Skeletal muscle satellite cell (primary cell): ENCODE measurements at regions not wholly inside any gene's neighbourhood (a gene's known extent, or its start where the extent isn't known, plus 50 kb on each side); places are given as distances from the start of the nearest gene placed in this dataset.

Experiments
- H3K27me3 ChIP-seq: 2 replicates; pipeline ENCODE4 v1.7.0; 2013; ENCODE audit warnings: low read length; ENCODE audit not compliant: control insufficient read depth, insufficient read depth
- H3K36me3 ChIP-seq: 2 replicates; pipeline ENCODE4 v1.7.0; 2013; ENCODE audit warnings: mild to moderate bottlenecking, control low read depth, low read length; ENCODE audit not compliant: insufficient read depth
- H3K4me1 ChIP-seq: 2 replicates; pipeline ENCODE4 v1.7.0; 2013; ENCODE audit warnings: low read length; ENCODE audit not compliant: control insufficient read depth, insufficient read depth
- H3K4me2 ChIP-seq: 2 replicates; pipeline ENCODE4 v1.7.0; 2013; ENCODE audit warnings: mild to moderate bottlenecking, low read length
- H3K4me3 ChIP-seq: 2 replicates; pipeline ENCODE4 v1.7.0; 2013; ENCODE audit warnings: low read length
- H3K9ac ChIP-seq: 2 replicates; pipeline ENCODE4 v1.7.0; 2013; ENCODE audit warnings: mild to moderate bottlenecking, low read depth, low read length, moderate library complexity
- H3K9me3 ChIP-seq: replicated peaks from 2 replicates; pipeline ENCODE4 v1.7.0; 2013; ENCODE audit warnings: mild to moderate bottlenecking, control low read depth, low read length

- Histone ChIP-seq H3K9me3 (no peaks in the 10 kb centered on the region), H3K4me2 (no peak overlapping the region), H3K4me1 (peaks cover 7% of the 10 kb centered on the region), H3K9ac (no peak overlapping the region), H3K27me3 (peaks cover 14% of the 10 kb centered on the region), H3K36me3 (no peaks in the 10 kb centered on the region), H3K4me3 (no peak overlapping the region)
Observed at GRCh38 chr10:124313374-124313773, 105.3 kb downstream of the OAT start.

DNA sequence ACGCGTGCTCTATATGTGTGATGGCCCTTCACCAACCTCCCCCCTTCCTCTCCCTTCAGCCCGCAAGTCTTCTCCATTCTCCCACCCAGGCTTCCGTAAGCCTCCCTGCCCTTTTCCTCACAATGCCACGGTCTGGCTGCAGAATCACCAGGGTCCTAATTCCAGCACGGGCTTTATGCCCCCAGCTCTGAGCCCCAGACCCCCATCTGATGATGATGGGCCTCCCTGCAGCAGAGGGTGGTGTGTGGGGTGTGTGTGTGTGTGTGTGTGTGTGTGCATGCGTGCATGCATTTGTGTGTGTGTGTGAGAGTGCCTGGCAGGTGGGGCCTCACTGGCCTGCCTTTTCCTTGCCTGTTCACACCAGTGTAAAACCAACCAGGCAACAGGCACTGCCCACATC lies 109.9 kb downstream of the OAT start:
- H3K27me3 ChIP-seq: peaks cover 22% of the 10 kb centered on the region
- H3K9me3 ChIP-seq: no peaks in the 10 kb centered on the region
- H3K4me3 ChIP-seq: no peak overlapping the region
- no peaks in the 10 kb centered on the region for H3K36me3 ChIP-seq
- H3K9ac ChIP-seq: no peak overlapping the region
- H3K4me1 ChIP-seq: no peaks in the 10 kb centered on the region
- H3K4me2 ChIP-seq: no peak overlapping the region

- H3K9ac ChIP-seq: no peak overlapping the region
Observed at GRCh38 chr10:124308056-124308645, 110.6 kb downstream of the OAT start.

DNA sequence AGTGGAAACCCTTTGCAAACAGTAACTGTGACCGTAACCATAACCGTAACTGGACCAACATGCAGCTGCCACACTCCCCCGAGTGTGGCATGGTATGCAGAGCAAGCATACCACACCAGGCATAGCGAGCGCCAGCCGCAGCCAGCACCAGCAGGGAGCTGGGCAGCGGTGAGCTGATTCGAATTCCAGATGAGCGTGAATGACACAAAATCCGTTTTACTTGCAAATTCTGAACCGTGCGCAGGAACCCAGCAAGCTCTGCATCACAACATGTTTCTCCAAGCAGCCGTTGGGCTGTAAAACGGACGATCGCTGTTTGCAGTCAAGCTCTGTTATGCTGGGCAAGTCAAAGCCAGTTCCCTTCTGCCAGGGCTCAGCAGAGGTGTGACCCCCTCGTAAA lies 111.1 kb downstream of the OAT start:
- H3K4me2 ChIP-seq: no peak overlapping the region
- peaks cover 22% of the 10 kb centered on the region for H3K27me3 ChIP-seq
- no peak overlapping the region for H3K4me3 ChIP-seq
- H3K4me1 ChIP-seq: no peaks in the 10 kb centered on the region
- H3K9ac ChIP-seq: no peak overlapping the region
- H3K9me3 ChIP-seq: no peaks in the 10 kb centered on the region
- H3K36me3 ChIP-seq: no peaks in the 10 kb centered on the region

More at GRCh38 chr10:124308056-124308645, 110.6 kb downstream of the OAT start:
- no peak overlapping the region for H3K4me3 ChIP-seq
- no peaks in the 10 kb centered on the region for H3K4me1 ChIP-seq
- H3K9me3 ChIP-seq: no peaks in the 10 kb centered on the region
- H3K4me2 ChIP-seq: no peak overlapping the region
- H3K27me3 ChIP-seq: peaks cover 22% of the 10 kb centered on the region
- H3K36me3 ChIP-seq: no peaks in the 10 kb centered on the region

DNA sequence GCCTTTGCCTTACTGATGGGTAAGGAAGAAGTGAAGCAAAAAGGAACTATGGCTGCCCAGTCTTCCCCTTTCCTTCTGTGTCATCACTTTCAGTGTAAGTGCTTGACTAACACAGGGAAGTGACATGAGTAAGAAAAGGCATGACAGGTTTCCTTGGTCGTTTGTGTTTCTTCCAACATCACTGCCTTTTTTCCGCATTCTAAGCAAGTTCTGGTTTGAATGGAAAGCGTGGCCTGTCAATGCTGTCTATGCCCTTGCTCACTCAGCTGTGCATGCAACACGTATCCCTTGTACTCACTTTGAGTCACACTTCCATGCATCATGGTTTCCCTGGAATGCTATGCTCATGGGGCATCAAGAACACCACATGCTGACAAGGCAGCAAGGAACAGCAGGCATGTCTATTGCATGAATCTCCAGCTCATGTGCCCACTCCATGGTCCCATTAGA lies 111.8 kb downstream of the OAT start:
- Histone ChIP-seq H3K4me3 (no peak overlapping the region), H3K9me3 (no peaks in the 10 kb centered on the region), H3K27me3 (peaks cover 22% of the 10 kb centered on the region), H3K4me2 (no peak overlapping the region), H3K36me3 (no peaks in the 10 kb centered on the region), H3K4me1 (peaks cover 3% of the 10 kb centered on the region), H3K9ac (no peak overlapping the region)

DNA sequence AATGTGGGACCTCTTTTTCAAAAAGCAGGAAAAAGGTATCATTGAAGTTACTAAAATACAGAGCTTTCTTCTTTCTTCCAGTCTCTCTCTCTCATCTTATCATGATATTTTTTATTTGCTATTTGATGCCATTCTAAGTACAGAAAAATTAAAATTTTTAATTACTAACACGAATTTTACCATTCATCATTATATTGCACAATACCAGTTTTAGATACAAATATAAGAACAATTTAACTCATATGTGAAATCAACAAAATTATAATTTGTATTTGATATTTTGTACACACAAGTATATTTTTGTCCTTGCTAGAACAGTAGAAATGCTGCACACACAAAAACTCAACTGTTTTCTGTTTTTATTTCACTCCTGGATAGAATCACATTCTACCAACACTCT lies 112.2 kb downstream of the OAT start:
- Histone ChIP-seq H3K27me3 (peaks cover 22% of the 10 kb centered on the region), H3K9me3 (no peaks in the 10 kb centered on the region), H3K4me2 (no peak overlapping the region), H3K4me3 (no peak overlapping the region), H3K36me3 (no peaks in the 10 kb centered on the region), H3K4me1 (peaks cover 4% of the 10 kb centered on the region), H3K9ac (no peak overlapping the region)

DNA sequence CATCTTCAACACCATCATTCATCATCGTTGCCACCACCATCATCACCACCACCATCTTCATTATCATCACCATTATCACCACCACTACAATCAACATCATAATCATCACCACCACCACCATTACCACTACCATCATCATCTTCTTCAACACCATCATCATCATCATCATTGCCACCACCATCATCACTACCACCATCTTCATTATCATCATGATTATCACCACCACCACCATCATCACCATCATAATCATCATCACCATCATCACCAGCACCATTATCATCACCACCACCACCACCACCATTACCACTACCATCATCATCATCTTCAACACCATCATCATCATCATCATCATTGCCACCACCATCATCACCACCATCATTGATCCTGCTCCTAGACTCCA lies 112.7 kb downstream of the OAT start:
- no peak overlapping the region for H3K9ac ChIP-seq
- H3K27me3 ChIP-seq: peaks cover 22% of the 10 kb centered on the region
- no peak overlapping the region for H3K4me2 ChIP-seq
- H3K36me3 ChIP-seq: no peaks in the 10 kb centered on the region
- H3K4me1 ChIP-seq: peaks cover 4% of the 10 kb centered on the region
- no peak overlapping the region for H3K4me3 ChIP-seq
- H3K9me3 ChIP-seq: no peaks in the 10 kb centered on the region

DNA sequence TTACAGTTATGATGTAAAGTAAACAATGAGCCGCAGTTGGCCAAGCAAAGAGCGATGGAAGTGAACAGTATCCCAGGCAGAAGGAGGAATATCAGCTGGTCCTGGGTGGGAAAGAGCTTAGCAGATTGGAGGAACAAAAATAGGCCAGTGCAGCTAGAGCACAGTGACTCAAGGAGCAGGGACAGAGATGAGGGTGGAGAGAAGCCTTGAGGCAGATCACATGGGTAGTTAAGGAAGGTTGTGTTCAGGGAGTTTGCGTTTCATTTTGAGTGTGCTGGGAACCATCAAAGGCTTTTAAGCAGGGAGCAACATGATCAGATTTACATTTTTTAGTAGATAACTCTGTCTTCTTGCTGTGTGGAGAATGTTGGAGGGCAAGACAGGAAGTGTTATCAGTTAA lies 113.6 kb downstream of the OAT start:
- Histone ChIP-seq H3K4me1 (peaks cover 4% of the 10 kb centered on the region), H3K9me3 (peaks cover 6% of the 10 kb centered on the region), H3K36me3 (no peaks in the 10 kb centered on the region), H3K4me3 (no peak overlapping the region), H3K9ac (no peak overlapping the region), H3K27me3 (peaks cover 22% of the 10 kb centered on the region), H3K4me2 (no peak overlapping the region)

- Histone ChIP-seq H3K27me3 (peaks cover 12% of the 10 kb centered on the region), H3K9me3 (peaks cover 6% of the 10 kb centered on the region), H3K4me2 (no peak overlapping the region), H3K4me1 (peaks cover 4% of the 10 kb centered on the region), H3K36me3 (no peaks in the 10 kb centered on the region), H3K9ac (no peak overlapping the region), H3K4me3 (no peak overlapping the region)
Observed at GRCh38 chr10:124303662-124304418, 114.9 kb downstream of the OAT start.

DNA sequence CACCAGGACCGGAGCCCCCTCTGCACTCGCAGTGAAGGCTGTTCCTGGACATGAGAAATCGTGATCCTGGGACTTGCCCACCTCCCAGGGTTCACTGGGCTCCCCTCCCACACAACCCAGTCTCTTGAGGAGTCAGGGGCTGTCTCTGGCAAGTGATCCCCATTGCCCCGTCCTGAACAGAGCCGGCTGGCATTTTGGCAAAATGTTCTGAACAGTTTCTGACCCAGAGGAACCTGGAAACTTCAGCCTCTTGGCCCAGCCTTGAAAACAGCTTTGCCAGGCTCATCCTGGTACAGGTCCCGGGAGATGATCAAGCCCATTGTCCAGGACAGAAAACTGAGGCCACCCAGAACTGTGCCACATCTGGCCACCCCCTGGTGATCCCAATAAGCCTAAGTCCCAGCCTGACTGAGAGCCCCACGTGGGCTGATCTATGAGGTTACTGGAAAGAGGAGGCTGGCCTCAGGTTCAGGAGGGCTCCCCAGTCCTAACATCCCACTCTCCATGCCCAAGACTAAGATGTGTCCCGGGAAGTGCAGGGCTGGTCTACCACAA lies 115.7 kb downstream of the OAT start:
- no peaks in the 10 kb centered on the region for H3K36me3 ChIP-seq
- H3K9ac ChIP-seq: no peak overlapping the region
- H3K4me2 ChIP-seq: no peak overlapping the region
- peaks cover 8% of the 10 kb centered on the region for H3K27me3 ChIP-seq
- H3K4me1 ChIP-seq: peaks cover 4% of the 10 kb centered on the region
- peaks cover 6% of the 10 kb centered on the region for H3K9me3 ChIP-seq
- H3K4me3 ChIP-seq: no peak overlapping the region

- H3K4me2 ChIP-seq: no peak overlapping the region
- no peaks in the 10 kb centered on the region for H3K36me3 ChIP-seq
- no peaks in the 10 kb centered on the region for H3K27me3 ChIP-seq
- no peak overlapping the region for H3K9ac ChIP-seq
- H3K9me3 ChIP-seq: peaks cover 6% of the 10 kb centered on the region
- no peak overlapping the region for H3K4me3 ChIP-seq
- H3K4me1 ChIP-seq: peaks cover 4% of the 10 kb centered on the region
Observed at GRCh38 chr10:124301736-124302135, 117.0 kb downstream of the OAT start.

- no peaks in the 10 kb centered on the region for H3K27me3 ChIP-seq
- peaks cover 4% of the 10 kb centered on the region for H3K4me1 ChIP-seq
- no peaks in the 10 kb centered on the region for H3K36me3 ChIP-seq
- H3K4me3 ChIP-seq: no peak overlapping the region
- no peak overlapping the region for H3K4me2 ChIP-seq
- H3K9me3 ChIP-seq: peaks cover 6% of the 10 kb centered on the region
- H3K9ac ChIP-seq: no peak overlapping the region
Observed at GRCh38 chr10:124300735-124301134, 118.0 kb downstream of the OAT start.
